GM21367 (cell line): ENCODE measurements at regions not wholly inside any gene's neighbourhood (a gene's known extent, or its start where the extent isn't known, plus 50 kb on each side); places are given as distances from the start of the nearest gene placed in this dataset.
"Not testable (repeated sequence)": the region's sequence is repeated elsewhere in the genome, so short reads cannot be mapped to it uniquely, and the experiment has no call there.

Experiments used
- ATAC-seq: cut with Tn5 transposase; IDR thresholded peaks from one replicate; pipeline ENCODE4 v1.9.1; 2021; ENCODE audit not compliant: unreplicated experiment

DNA sequence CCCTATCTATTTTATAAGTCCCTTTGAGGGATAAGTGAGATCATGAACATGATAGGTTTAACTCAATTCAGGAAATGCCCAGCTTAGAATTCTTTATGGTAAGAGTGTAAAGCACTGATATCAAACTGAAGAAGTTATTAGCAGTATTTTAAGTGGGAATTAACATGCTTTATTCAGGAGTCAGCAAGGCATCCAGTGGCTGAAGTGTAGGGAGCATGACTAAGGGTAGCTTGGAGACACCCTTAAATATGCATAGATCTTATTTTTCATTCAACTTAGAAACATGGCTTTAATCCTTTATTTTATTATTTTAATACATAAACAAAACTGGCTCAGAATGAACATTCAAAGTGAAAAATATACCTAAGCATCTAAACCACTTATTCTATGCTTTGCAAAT is 158.3 kb upstream of the LPP start:
- ATAC-seq, result no peak

DNA sequence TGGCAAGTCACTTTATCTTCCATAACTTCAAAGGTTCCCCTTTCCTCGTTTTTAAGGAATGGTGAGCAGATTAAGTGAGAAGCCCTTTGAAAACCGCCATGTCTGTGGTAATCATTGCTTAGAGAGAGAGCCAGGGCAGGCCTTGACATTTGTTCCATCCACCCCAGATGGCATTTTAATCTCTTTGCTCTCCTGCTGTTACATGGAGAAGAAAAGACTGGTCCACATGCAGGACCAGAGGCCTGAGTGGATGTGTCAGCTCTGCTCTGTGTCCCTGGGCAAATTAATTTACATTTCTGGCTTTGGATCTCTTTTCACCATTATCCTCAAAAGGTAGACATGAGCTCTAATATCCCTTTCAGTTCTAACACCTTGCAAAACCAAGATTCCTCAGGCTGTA is 157.3 kb upstream of the LPP start:
- ATAC-seq, result no peak

DNA sequence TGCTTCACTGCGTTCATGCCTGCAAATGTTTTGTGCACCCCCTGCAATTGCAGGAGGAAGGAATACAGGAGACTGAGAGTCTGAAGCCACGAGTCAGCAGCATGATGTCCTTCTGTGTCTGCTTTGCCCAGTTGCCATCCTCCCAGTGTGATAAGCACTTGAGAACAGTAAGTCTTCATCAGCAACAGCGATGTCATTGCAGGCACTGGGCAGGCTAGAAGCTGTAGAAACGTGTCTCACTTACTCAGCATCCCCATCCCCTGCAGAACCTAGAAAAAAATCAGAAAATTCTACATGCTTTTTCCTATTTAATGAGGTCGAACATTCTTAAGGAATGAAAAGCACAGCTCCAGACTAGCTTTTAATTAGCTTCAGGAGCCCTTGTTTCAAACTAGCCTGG is 156.5 kb upstream of the LPP start:
- no peak for ATAC-seq

DNA sequence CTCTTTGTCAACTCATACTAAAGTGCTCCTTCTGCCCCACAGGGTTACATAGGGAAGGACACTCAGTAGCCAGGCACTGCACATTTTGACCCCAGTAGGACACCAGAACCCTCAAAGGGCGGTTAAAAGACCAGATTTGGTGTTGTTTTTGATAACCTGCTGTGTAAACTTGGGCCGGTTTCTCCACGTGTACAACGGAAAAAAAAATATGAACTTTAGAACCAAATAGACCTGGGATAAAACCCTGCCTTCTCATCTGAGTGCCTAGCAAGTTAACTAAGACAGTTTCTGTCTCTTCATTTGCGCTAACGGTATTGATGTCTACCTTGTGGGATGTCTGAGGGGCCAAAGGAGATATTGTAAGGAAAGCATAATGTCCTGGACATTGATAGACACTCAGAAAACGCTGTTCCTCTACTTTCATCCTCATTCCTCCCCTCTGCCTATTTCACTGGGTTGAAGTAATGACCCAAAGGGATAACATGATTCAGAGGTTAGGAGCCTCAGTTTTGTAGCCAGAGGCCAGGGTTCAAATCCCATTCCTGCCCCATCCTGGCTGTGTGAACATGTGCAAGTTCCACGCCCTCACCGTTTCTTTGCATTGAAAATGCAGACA is 155.9 kb upstream of the LPP start:
- ATAC-seq, result no peak

DNA sequence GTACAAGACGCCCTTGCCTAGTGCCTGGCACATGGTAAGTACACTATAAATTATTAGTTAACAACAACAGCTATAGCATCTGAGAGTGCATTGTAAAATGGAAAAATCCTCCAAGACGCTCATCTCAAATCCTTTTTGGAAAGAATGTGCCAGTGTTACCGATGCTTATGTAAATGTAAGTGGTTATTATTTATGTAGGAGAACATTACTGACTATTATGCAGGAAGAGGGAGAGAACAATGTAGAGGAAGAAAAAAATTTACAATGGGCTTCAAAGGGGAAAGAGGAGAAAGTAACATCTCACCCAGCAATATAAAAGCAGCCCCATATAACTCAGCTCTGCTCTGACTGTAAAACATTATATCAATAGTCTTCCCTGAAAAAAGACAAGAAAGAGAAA is 155.3 kb upstream of the LPP start:
- ATAC-seq, result no peak

DNA sequence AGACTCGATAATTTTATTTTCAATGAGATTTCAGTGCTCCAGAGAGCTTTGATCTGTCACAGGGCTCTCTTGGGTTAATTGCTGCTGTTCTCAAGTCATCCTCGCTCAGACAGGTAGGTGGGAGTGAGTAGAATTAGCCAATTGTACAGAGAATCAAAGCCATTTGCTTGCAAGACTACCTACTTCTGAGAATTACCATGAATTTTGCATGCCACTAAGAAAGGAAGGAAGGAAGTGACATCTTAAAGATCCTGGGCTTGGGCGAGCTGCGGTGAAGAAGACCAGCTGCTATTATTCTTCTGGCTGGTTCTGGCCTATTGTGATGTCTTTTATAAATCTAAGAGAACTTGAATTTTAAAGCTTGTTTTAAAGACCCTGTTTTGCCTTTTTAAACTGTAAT is 154.1 kb upstream of the LPP start:
- ATAC-seq, result no peak

DNA sequence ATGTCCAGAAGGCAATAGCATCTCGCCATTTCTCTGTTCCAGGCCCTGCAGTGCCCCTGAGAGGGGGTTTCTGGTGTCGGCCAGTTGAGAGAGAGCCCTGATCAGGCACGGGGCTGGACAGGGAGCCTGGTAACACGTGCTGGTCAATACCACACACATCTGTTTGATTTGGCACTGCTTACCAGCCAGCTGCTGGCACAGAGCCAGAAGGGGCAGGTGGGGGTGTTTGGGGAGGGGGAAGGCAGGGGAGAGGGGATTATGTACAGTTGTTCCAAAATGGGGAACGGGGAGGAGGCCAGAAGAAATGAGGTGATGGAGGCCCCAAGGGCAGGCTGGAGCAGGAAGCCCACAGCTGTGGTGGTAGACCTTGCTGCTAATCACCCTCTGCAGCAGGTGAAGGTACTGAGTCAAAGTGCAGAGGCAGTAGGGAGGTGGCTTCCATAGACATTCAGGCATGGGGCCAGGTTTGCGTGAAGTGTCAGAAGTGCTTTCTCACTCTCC is 153.5 kb upstream of the LPP start:
- no peak for ATAC-seq

DNA sequence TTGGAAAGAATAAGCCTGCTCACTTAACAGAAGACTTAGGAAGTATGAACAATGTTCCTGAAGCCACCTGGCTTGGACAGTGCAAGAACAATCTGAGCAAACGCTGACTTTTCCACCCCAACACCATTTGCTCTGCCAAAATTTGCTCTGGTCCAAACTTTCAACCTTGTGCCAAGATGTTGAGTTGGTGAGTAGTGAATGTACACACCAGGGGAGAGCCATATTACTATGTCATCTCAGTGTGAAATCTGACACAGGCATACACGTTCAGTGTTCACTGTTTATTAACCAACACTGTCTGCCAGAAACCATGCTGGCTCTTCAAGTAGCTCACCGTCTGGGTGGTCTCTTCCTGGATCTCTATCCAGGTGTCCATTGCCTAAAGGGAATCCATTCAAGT is 152.9 kb upstream of the LPP start:
- no peak for ATAC-seq

DNA sequence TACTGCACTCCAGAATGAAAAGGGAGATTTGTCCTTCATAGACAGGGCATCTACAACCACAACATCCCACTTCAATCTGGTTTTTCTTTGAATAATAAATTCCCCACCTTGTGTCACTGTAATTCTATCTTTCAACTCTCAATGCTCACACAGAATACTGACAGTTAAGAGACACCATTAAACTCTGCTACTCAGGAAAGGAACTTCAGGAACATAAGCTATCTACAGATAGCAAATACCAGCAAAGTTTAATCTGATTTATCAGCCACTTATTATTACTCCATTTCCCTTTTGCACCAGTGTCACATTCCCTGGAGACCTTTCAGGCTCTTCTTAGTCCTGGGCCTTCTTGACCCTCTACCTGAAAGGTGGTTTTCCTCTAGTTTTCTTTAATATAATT is 152.0 kb upstream of the LPP start:
- ATAC-seq, result no peak

DNA sequence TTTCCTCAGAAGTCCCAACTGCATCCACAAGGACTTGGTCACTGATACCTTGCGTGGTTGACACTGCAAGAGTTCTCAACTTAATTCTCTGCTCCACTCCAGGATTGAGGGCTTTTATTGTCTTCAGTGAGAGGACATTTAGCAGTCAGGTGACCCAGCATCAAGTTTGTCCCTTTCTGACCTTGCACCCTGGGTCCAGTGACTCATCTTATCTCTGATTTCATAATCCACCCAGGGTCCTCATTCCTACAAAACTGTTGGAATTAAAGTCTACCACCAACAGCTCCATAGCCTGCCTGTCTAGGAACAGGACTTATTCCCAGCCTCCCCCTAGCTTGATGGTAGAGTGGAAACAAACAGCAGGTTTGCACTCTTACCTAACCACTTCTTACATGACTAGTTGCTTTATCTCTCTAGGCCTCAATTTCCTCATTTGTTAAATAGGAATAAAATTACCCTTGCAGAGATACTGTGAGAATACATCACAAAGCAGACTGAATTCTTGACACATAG is 151.3 kb upstream of the LPP start:
- no peak for ATAC-seq

DNA sequence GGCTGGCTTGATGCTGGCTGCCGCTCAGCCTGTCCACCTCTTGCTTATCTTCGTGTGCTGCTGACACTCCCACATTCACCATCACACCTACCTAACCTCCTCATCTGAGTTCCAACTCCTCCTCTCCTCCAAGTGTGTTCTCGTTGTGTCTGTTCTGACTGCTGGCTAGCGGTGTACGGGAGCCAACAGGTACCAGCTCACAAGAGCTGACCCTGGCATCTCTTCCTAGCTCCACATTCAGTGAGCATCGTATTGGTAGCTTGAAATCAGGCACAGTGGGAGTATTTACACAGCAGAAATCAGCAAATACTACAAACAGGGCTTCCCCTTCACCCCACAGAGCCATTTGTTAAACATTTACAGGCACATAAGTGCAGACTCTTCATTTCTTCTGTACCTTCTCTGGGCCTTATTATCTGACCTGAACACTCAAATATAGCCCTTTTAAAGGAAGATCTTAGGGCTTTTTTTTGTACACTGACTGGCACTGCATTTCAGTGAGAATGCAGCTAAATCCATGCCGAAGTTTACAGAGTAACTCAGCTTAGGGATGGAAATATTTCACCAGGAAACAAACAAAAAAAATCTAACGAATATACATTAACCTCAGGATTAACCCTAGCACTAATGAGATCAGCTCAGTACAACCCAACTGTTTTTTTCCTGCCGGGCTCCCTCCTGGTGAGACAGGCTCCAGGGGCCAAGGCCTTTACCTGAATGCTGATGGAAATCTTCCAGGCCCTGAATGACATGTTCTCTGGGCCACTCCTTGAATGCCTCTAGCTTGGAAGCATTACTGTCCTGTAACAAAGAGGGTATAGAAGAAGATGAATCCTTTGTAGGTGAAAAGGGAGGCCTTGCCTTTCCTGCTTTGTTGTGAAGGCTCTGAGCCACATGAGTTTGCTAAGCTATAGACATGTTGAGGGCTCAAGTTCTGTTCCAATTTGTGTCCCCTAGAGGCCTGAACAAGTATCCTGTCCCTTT is 150.5 kb upstream of the LPP start:
- ATAC-seq, result no peak

DNA sequence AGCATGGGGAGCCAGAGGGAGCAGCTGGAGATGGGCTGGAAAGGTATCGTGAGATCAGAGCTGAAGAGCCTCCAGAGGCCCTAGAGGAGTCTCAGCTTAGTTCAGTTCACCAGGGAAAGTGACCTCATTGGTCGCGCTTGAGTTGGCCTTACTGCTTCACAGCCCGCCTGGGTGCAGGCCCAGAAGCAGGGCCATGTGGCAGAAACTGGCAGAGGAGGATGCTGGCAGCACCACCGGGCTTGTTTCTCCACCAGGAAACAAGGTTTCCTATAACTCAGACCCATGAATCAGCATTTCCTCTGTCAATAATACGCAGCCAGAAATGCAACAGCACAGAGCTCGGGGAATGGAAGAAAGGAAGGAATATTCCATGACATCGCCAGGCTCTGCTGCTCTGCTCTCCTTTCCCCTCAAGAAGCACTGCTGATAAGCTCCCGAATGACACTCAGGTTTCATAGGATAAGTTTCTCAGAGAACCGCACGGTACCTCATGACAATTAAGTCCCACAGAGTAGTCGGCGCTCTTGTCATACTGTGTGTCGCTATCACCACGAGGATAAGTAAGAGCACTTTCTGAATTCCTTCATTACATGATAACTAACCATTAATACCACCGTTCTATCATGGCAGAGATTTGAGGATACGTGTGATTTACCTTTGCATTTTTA is 147.1 kb upstream of the LPP start:
- ATAC-seq, result no peak

DNA sequence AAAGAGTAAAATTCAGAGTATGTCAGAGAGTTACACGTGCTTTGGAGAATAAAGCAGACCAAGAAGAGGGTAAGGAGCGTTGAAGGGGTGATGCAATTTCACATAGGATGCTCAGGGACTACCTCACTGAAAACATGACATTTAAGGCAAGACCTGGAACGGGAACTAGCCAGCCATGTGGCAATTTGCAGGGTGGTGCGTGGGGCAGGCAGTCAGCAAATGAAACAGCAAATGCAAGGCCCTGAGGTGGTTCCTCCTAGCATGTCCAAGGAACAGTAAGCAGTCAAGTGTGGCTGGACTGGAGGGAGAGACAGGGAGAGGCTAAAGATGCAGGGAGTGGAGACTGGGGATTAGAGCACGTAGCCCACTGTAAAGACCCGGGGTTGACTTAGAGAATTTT is 146.1 kb upstream of the LPP start:
- no peak for ATAC-seq

DNA sequence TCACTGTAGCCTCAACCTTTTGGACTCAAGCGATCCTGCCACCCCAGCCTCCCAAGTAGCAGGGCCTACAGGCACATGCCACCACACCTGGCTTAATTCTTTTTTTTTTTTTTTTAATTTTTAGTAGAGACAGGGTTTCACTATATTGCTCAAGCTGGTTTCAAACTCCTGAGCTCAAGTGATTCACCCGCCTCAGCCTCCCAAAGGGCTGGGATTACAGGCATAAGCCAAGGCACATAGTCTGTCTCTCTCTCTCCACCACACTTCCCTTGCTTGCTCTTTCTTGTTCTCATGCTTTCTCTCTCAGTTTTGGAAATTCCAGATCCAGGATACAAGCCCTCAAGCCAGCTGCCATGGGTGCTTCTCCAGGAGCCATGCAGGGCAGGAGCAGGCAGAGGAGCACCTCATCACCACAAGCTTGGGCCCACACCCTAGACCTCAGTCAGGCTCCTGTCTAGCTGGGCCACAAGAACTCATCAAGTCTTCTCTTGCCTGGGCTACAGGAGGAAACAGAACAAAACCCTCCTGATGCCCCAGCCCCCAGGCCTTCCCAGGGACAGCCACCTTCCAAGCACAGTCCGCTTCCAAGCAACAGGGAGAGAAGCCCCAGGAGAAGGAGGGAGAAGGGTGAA is 145.3 kb upstream of the LPP start:
- no peak for ATAC-seq

DNA sequence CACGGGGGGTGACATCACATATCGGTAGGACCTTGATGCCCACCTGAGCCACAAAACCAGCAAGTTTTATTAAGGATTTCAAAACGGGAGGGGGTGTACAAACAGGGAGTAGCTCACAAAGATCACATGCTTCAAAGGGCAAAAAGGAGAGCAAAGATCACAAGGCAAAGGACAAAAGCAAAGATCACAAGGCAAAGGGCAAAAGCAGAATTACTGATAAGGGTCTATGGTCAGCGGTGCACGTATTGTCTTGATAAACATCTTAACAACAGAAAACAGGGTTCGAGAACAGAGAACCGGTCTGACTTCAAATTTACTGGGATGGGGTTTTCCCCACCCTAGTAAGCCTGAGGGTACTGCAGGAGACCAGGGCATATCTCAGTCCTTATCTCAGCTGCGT is 143.5 kb upstream of the LPP start:
- no peak for ATAC-seq

DNA sequence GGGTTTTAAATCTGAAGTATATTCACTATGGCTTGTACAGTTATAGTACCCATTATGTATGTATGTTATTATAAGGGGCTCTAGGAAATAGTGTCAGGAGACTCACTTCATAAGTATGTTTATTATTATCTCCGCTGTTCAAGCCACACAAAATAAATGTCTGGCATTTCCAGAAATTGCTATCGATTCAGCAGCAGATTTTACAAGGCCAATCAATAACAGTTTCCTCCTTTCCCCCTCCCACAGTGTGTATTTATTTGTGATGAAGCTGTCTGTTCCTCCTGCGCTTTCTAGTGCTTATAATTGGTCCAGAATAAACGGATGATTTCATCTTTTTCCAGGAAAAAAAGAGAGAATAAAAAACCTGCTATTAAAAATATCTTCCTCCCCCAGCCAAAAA is 134.2 kb upstream of the LPP start:
- ATAC-seq, result no peak

DNA sequence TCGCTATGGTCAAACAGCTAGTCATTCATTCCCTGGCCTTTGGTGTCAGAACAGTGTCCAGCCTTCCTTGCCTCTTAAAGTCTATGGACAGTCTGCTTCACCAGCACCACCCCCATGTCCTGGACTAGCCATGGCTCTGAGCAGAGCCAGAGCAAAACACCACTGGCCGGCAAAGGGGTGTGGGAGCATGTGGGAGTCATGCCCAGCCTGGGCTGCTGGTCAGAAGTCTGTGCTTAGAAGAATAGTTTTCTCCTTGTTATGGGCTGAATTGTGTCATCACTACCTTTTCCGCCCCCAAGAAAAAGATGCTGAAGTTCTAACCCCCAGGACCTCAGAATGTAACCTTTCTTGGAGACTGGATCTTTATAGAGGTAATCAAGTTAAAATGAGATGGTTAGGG is 132.9 kb upstream of the LPP start:
- ATAC-seq, result no peak

DNA sequence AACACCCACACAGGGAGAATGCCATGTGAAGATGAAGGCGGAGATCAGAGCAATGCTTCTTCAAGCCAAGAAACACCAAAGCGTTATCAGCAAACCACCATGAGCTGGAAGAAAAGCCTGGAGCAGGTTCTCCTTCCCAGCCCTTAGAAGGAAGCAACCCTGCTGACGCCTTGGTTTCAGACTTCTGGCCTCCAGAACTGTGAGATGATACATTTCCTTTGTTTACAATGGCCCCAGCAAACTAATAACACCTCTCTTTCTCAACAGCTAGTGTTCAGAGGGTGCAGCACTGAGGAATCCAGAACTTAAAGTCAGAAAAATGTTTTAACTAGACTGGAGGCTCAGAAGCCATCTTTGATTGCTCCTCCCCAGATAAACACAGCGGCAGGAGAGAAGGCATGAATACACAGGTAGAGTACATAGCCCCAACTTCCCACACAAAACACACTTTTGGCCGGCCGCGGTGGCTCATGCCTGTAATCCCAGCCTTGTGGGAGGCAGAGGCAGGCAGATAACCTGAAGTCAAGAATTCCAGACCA is 132.4 kb upstream of the LPP start:
- no peak for ATAC-seq

DNA sequence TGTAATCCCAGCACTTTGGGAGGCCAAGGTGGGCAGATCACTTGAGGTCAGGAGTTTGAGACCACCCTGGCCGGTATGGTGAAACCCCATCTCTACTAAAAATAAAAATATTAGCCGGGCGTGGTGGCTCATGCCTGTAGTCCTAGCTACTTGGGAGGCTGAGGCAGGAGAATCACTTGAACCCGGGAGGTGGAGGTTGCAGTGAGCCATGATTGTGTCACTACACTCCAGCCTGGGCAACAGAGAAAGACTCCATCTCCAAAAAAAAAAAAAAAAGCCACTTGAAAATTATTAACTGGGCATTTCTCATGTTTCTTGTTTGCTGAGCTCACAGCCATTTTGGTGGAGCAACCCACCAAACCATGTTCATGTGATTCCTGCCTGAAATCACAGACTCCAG is 131.1 kb upstream of the LPP start:
- not testable (repeated sequence) for ATAC-seq

DNA sequence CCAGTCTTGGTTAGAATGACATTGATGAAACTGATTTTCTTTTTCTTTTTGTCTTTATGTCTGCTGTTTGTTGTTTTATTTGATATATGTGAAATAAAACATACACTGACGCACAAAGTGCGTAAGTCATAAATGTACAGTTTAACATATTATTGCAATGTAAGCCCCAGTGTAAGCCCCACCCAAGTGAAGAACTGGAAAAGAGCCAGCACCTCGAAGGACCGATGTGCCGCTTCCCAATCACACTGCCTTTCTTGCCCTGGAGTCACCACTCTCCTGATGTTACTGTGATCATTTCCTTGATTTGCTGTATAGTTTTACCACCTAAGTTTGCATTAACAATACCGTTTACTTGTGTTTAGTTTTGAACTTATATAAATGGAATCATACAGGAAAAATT is 128.4 kb upstream of the LPP start:
- no peak for ATAC-seq
